Lung (tissue), 11 donors: ENCODE measurements at regions not wholly inside any gene's neighbourhood (a gene's known extent, or its start where the extent isn't known, plus 50 kb on each side); places are given as distances from the start of the nearest gene placed in this dataset.

Experiments used
- ATAC-seq: fragments of 200-7000 bp; cut with Tn5 transposase; one replicate; pipeline ENCODE4 v1.9.1; 2020; ENCODE audit warnings: moderate number of reproducible peaks; ENCODE audit not compliant: insufficient read depth, low FRiP score
- DNase-seq, 3 donors: peaks; one replicate each; pipeline ENCODE4 v3.0.0-alpha.2; 2013 to 2017
- H3K27ac ChIP-seq, 2 donors: one replicate each; pipeline ENCODE4 v1.5.1; 2013; ENCODE audit warnings: mild to moderate bottlenecking in 2 of 2, moderate library complexity in 2 of 2, control low read depth in 1 of 2, inconsistent platforms in 1 of 2, low read depth in 1 of 2, low read length in 1 of 2
- H3K27me3 ChIP-seq, 3 donors: one replicate each; pipeline ENCODE4 v1.5.1; 2013; ENCODE audit warnings: low read length in 2 of 3; ENCODE audit not compliant: control insufficient read depth in 3 of 3, insufficient read depth in 3 of 3
- H3K36me3 ChIP-seq, 4 donors: one replicate each; pipeline ENCODE4 v1.5.1; 2013; ENCODE audit warnings: low read length in 4 of 4, mild to moderate bottlenecking in 1 of 4, moderate library complexity in 1 of 4; ENCODE audit not compliant: control insufficient read depth in 4 of 4, insufficient read depth in 4 of 4
- H3K4me1 ChIP-seq, 5 donors: one replicate each; pipeline ENCODE4 v1.5.1; 2013; ENCODE audit warnings: low read length in 5 of 5, mild to moderate bottlenecking in 2 of 5, moderate library complexity in 1 of 5; ENCODE audit not compliant: control insufficient read depth in 5 of 5, insufficient read depth in 5 of 5
- H3K4me3 ChIP-seq: one replicate; pipeline ENCODE4 v1.5.1; 2013; ENCODE audit warnings: mild to moderate bottlenecking, control low read depth, moderate library complexity
- H3K9ac ChIP-seq, 2 donors: one replicate each; pipeline ENCODE4 v1.5.1; 2013; ENCODE audit warnings: low read length in 2 of 2, control low read depth in 1 of 2; ENCODE audit not compliant: insufficient read depth in 1 of 2
- H3K9me3 ChIP-seq, 4 donors: one replicate each; pipeline ENCODE4 v1.5.1; 2013; ENCODE audit warnings: low read length in 3 of 4, mild to moderate bottlenecking in 1 of 4, moderate library complexity in 1 of 4; ENCODE audit not compliant: control insufficient read depth in 4 of 4, insufficient read depth in 3 of 4
- CTCF ChIP-seq: IDR thresholded peaks from 2 replicates; pipeline ENCODE4 v1.5.1; 2012; ENCODE audit warnings: mild to moderate bottlenecking; ENCODE audit errors: control extremely low read depth, extremely low read depth
- WGBS, 2 donors: extraction: QIAGEN DNeasy Blood & Tissue Kit; methylation state at CpG; one replicate each; pipeline ENCODE4 v1.1.7; 2013; 5-methylcytosine and 5-hydroxymethylcytosine counted together
- donor health status: control.
- donor health status: control.
- donor health status: Bipolar disorder and iron deficiency.
- donor health status: healthy.
- donor health status: DM: yes; HTN: yes; CAD: no.

- Histone ChIP-seq H3K27me3 (no peaks in the 10 kb centered on the region), H3K9ac (no peak overlapping the region), H3K4me3 (no peak overlapping the region), H3K27ac (no peak overlapping the region), H3K4me1 (no peaks in the 10 kb centered on the region), H3K9me3 (no peaks in the 10 kb centered on the region), H3K36me3 (no peaks in the 10 kb centered on the region)
- DNase-seq (no peak), ATAC-seq (no peak)
- no peak for TF ChIP-seq CTCF
- WGBS, 2 donors = 71 to 73% methylated on average over 2 of the region's 2 CpGs
Observed at GRCh38 chr16:26740771-26741170, 326.0 kb upstream of the C16orf82 start.

GRCh38 chr16:26742040-26742439 lies 324.7 kb upstream of the C16orf82 start:
- Histone ChIP-seq H3K9ac (no peak overlapping the region), H3K4me3 (no peak overlapping the region), H3K27me3 (no peaks in the 10 kb centered on the region), H3K27ac (no peak overlapping the region), H3K36me3 (no peaks in the 10 kb centered on the region), H3K9me3 (no peaks in the 10 kb centered on the region), H3K4me1 (no peaks in the 10 kb centered on the region)
- no peak for ATAC-seq
- TF ChIP-seq CTCF = no peak
- DNase-seq = no peak
- WGBS, 2 donors = 21 to 27% methylated on average over 2 of the region's 2 CpGs

- no peak overlapping the region for H3K27ac ChIP-seq
- H3K27me3 ChIP-seq = no peaks in the 10 kb centered on the region
- no peak overlapping the region for H3K4me3 ChIP-seq
- no peak for ATAC-seq
- no peaks in the 10 kb centered on the region for H3K4me1 ChIP-seq
- no peaks in the 10 kb centered on the region for H3K36me3 ChIP-seq
- no peak for DNase-seq
- WGBS, 2 donors = 44 to 46% methylated on average over 5 of the region's 5 CpGs
- H3K9me3 ChIP-seq = no peaks in the 10 kb centered on the region
- no peak for TF ChIP-seq CTCF
- no peak overlapping the region for H3K9ac ChIP-seq
Observed at GRCh38 chr16:26744430-26744829, 322.3 kb upstream of the C16orf82 start.

- H3K27ac ChIP-seq = no peak overlapping the region
- no peak overlapping the region for H3K9ac ChIP-seq
- TF ChIP-seq CTCF = no peak
- no peaks in the 10 kb centered on the region for H3K27me3 ChIP-seq
- ATAC-seq (no peak), DNase-seq (no peak)
- H3K4me1 ChIP-seq = no peaks in the 10 kb centered on the region
- no peaks in the 10 kb centered on the region for H3K9me3 ChIP-seq
- WGBS, 2 donors = 38 to 45% methylated on average over 4 of the region's 4 CpGs
- no peak overlapping the region for H3K4me3 ChIP-seq
- no peaks in the 10 kb centered on the region for H3K36me3 ChIP-seq
Observed at GRCh38 chr16:26747760-26748159, 319.0 kb upstream of the C16orf82 start.
